NCI-H146 treated with DMSO at 0.1 percent for 48 hours (cell line): ENCODE measurements at regions not wholly inside any gene's neighbourhood (a gene's known extent, or its start where the extent isn't known, plus 50 kb on each side); places are given as distances from the start of the nearest gene placed in this dataset.

Source experiments
- DNase-seq: peaks from one replicate; lab custom pipeline; 2025; ENCODE audit not compliant: unreplicated experiment; lab: John Stamatoyannopoulos, UW

DNA sequence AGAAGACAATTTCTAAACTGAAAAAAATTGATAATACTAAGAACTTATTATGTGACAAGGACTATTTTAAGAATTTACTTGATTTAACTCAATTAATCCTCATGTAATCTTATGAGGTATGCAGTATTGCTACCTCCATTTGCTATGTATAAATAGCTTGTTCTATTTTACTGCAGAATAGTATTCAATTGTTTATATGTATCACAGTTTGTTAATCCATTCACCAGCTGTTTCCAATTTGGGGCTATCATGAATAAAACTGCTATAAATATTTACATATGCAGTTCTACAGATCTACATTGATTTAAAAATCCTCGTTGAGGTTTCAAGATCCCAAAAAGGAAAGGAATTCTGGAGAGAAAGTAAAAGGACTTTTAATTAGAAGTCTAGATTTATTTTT is 54.8 kb upstream of the DOCK10 start:
- no peak for DNase-seq
